GM12874 (cell line): ENCODE measurements at regions not wholly inside any gene's neighbourhood (a gene's known extent, or its start where the extent isn't known, plus 50 kb on each side); places are given as distances from the start of the nearest gene placed in this dataset.

Source experiments
- TF ChIP-seq, protein P1 (sequence below): IDR thresholded peaks from 2 replicates; pipeline ENCODE4 v1.5.1; 2011; ENCODE audit warnings: low read depth, mild to moderate bottlenecking, control low read depth, low read length, moderate library complexity; ENCODE audit not compliant: insufficient read depth

DNA sequence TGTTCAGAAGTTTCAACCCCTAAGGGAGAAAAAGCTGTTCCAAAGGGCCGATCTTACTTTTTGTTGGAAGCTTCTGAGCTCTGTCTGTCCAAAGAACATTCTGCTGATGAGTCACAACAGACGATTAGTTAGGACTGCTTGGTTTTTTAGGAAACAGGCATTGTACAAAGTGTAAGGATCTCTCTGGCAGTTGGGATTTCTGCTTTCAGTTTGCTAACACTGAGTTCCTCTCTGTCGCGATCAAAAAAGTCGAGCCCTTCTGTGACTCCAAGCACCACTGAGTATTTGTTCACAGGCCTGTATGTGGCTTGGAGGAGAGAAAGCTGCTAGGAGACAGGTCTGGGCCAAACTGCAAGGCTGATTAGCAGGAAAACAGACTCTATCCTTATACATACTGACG lies 91.8 kb upstream of the PFN2 start:
- TF ChIP-seq, protein P1, sequence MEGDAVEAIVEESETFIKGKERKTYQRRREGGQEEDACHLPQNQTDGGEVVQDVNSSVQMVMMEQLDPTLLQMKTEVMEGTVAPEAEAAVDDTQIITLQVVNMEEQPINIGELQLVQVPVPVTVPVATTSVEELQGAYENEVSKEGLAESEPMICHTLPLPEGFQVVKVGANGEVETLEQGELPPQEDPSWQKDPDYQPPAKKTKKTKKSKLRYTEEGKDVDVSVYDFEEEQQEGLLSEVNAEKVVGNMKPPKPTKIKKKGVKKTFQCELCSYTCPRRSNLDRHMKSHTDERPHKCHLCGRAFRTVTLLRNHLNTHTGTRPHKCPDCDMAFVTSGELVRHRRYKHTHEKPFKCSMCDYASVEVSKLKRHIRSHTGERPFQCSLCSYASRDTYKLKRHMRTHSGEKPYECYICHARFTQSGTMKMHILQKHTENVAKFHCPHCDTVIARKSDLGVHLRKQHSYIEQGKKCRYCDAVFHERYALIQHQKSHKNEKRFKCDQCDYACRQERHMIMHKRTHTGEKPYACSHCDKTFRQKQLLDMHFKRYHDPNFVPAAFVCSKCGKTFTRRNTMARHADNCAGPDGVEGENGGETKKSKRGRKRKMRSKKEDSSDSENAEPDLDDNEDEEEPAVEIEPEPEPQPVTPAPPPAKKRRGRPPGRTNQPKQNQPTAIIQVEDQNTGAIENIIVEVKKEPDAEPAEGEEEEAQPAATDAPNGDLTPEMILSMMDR, result no peak

DNA sequence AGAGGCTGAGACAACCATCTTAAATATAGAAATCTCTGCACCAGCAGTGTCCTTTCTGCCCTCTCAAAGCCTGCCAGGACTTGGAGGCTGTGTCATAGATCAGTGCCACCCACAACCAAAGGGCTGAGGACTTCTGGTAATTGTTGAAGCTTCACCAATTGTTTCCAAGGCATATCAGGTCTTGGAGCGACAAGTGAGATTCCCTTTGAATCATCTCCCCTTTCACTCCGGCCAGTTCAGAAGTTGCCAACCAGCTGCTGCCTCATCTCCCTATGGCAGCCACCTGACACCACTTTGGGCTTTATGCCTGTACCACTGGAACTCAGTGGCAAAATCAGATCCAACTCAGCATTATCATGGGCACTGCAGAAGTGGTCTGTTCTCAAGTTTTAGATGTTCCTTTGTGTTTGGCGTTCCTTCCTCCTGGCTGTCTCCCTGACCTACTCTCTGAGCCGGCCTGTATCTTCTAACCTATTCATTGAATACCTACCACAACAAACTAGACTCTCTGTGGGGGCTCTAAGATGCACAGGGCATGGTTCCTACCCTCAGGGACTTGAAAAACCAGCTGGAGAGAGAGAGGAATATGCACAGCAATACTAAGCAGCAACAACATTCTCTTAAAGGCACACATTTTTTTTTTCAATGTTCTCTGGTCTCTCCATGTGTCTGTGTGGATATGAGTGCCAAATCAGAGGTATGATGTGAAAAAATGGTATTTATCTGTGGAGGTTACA lies 90.8 kb upstream of the PFN2 start:
- TF ChIP-seq, protein P1, result no peak

DNA sequence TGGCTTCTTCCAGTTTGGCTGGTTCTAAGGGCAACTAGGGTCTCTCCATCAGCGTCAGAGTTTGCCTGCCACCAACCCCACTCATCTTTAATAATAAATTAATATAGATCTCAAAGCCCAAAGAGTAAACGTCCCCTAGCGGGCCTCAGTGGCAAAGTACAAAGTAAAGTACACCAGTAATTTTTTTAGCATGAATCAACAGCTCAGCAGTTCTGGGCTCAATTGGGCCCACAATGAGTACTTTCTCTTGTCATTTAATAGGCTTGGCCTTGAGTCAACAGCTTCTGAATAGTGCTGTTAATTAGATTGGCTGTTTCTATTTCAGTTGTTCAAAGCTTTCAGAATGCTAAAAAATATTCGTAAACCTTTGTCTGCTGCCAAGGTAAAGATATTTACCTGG lies 89.0 kb upstream of the PFN2 start:
- TF ChIP-seq, protein P1, result no peak

DNA sequence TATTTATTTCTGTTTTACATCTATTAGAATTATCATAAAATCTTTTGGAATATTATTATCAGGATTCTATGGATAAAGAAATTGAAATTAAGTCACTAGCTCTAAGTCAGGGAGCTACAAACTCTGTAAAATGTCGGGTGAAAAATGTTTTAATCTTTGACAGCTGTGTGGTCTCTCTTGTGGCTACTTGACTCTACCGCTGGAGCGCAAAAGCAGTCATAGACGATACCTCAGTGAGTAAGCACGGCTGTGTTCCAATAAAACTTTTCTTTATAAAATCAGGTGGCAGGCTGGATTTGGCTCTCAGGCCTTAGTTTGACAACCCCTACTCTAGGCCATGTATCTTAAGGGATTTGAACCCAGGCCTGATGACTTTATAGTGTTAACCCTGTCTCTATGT lies 88.5 kb upstream of the PFN2 start:
- TF ChIP-seq, protein P1, result no peak

DNA sequence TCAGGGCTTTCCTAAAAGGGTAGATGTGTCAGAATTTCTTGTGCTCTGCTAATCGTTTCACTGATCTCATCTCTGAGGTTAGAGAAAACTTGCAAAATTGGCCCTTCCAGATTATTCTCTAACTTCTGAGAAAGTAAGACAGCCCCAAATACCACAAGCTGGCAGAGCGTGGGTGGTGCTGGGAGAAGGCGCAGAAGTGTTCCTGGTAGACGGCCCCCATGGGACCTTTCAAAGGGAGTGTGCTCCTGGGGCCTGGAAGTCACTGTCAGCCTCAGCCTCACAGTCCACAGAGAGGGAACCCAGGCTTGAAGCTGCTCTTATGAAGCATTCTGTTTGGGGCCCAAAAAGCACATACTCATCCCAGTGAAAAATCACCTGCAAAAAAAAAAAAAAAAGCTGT lies 86.5 kb upstream of the PFN2 start:
- TF ChIP-seq, protein P1, result no peak

DNA sequence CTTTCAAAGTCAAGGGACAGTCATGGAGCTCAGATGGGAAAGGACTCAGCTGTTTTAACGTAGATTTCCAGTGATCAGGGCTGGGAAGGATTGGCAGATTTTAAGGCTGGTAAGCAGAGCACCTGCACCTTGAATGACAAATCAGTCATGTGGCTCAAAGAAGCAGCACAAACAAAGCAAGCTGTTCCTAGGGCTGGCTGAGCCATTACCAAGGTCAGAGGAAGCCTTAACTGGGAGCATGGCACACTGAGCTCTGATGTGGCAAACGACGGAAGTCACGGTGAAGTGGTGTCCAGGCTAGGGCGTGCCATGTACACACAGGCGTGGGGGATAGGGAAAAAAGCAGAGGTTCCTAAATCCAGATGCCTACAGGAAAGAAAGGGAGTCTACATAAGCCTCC lies 84.6 kb upstream of the PFN2 start:
- TF ChIP-seq, protein P1, result no peak

DNA sequence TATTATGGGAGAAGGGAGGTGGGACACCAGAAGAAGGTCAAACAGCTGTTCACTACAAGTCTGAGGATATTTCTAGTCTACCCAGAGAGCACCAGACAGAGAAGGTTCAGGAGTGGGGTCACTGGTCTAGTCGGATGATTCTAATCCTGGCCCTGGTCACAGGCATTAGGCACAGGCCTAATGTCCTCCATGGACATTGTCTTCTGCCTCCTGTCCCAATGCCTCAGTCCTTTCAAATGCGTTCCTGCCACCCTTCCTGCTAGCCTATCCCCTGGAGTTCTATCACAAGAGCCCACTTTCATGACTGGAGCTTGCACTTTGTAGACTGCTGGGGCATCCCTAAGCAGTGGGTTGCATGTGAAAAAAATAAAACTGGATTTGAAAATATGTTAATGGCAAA lies 83.9 kb upstream of the PFN2 start:
- TF ChIP-seq, protein P1, result no peak

DNA sequence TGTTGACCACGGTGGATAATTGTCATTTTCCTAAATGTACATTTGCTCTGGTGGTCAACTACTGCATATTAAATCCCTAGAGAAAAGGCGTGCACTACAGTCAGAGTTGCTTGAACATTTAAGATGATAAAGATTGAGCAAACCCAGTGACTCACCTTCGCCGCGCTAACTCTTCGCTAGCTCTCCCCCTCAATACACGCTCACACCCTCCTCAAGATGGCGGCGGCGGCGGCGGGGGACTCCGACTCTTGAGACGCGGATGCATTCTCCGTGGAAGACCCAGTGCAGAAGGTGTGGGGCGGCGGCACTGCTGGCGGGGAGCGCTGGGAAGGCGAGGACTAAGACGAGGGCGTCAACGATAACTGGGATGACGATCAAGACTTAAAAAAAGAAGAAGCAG lies 79.8 kb upstream of the PFN2 start:
- TF ChIP-seq, protein P1, result no peak
